ENCODE measurements at regions not wholly inside any gene's neighbourhood (a gene's known extent, or its start where the extent isn't known, plus 50 kb on each side); places are given as distances from the start of the nearest gene placed in this dataset.

DNA sequence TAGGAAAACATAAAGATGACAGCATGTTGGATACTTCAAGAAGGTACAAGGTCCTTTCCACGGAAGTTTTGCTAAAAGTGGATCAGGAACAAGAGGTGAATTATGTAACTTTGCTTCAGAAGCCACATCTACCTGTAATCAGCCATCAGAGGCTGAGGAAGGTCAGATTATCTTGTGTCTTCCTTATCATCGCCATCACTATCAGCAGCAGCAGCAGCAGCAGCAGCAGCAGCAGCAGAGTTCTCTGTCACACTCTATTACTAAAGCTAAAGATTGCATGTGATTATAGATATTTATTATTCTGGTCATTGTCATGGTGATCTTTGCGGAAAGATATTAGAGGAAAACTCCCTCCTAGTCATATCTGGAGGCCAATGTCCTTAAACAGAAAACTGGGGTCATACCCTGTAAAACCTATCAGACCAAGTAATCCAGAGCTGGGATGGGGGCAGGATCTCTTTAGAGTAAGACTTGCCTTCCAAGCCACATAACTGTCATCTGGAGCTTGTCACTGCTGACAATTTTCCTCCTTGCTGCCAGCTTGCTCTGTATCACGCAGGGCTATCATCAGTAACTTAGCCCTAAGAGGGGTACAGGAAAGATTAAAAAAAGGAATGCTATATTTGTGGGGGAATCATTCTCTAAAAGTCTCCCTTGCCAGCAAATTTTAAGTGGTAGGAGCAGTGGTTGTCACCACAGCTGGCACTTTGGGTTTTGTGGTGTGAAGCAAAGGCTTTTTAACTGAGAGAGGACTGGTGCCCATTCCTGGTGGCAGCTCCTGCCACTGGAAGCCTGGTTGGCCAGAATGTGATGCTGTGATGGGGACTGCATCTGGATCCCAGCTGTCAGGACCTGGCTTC lies 130.9 kb upstream of the RASGRP1 start (continued):
- TF ChIP-seq SIN3A (conservative IDR thresholded peaks at IDR 0.05 in 1 of 2, IDR thresholded peaks at IDR 0.05 in 1 of 2; ENCODE audit: low read depth in 1 of 2, low read length in 2 of 2) (no peak), CBX8 (IDR thresholded peaks at IDR 0.05; ENCODE audit: borderline replicate concordance, low read depth, low read length) (no peak), KDM4A (IDR thresholded peaks at IDR 0.05; ENCODE audit: low read depth, low read length, severe bottlenecking) (no peak)
- TF ChIP-seq, protein P1, sequence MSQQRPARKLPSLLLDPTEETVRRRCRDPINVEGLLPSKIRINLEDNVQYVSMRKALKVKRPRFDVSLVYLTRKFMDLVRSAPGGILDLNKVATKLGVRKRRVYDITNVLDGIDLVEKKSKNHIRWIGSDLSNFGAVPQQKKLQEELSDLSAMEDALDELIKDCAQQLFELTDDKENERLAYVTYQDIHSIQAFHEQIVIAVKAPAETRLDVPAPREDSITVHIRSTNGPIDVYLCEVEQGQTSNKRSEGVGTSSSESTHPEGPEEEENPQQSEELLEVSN (IDR thresholded peaks at IDR 0.05): no peak
